Activated CD4-positive, alpha-beta T cell treated with anti-CD3 and anti-CD28 coated beads, Interleukin-2, amount 50 U/mL, for 16 hours (primary cell): ENCODE measurements at regions not wholly inside any gene's neighbourhood (a gene's known extent, or its start where the extent isn't known, plus 50 kb on each side); places are given as distances from the start of the nearest gene placed in this dataset.
A peak's percentile ranks its signal among the peaks of the same experiment; 100 is the strongest.

Experiments
- DNase-seq: peaks from one replicate; pipeline ENCODE4 v3.0.0-alpha.2; 2020

GRCh38 chr18:44079606-44080005, 601.1 kb upstream of the SETBP1 start:
- no peak for DNase-seq

GRCh38 chr18:44080054-44080453, 600.6 kb upstream of the SETBP1 start:
- DNase-seq: no peak

- DNase-seq: no peak
Observed at GRCh38 chr18:44089732-44090131, 591.0 kb upstream of the SETBP1 start.

- no peak for DNase-seq
Observed at GRCh38 chr18:44090453-44090852, 590.2 kb upstream of the SETBP1 start.

GRCh38 chr18:44093253-44093652, 587.4 kb upstream of the SETBP1 start:
- DNase-seq: no peak

GRCh38 chr18:44096016-44096415, 584.7 kb upstream of the SETBP1 start:
- DNase-seq: no peak

- DNase-seq: no peak
Observed at GRCh38 chr18:44098551-44099098, 582.1 kb upstream of the SETBP1 start.

- DNase-seq: no peak
Observed at GRCh38 chr18:44107187-44107586, 573.5 kb upstream of the SETBP1 start.

GRCh38 chr18:44111337-44111736, 569.4 kb upstream of the SETBP1 start:
- no peak for DNase-seq

GRCh38 chr18:44117821-44118220, 562.9 kb upstream of the SETBP1 start:
- no peak for DNase-seq

GRCh38 chr18:44119607-44120006, 561.1 kb upstream of the SETBP1 start:
- DNase-seq: no peak

- no peak for DNase-seq
Observed at GRCh38 chr18:44123743-44124142, 556.9 kb upstream of the SETBP1 start.

GRCh38 chr18:44125446-44125845, 555.2 kb upstream of the SETBP1 start:
- no peak for DNase-seq

GRCh38 chr18:44126598-44126997, 554.1 kb upstream of the SETBP1 start:
- no peak for DNase-seq

GRCh38 chr18:44128365-44128764, 552.3 kb upstream of the SETBP1 start:
- no peak for DNase-seq

- peak; percentile 12 for DNase-seq
Observed at GRCh38 chr18:44130376-44130942, 550.2 kb upstream of the SETBP1 start.

- no peak for DNase-seq
Observed at GRCh38 chr18:44133483-44133882, 547.2 kb upstream of the SETBP1 start.

- DNase-seq: no peak
Observed at GRCh38 chr18:44134447-44134846, 546.2 kb upstream of the SETBP1 start.

GRCh38 chr18:44135741-44136140, 544.9 kb upstream of the SETBP1 start:
- no peak for DNase-seq

- DNase-seq: no peak
Observed at GRCh38 chr18:44136326-44136725, 544.4 kb upstream of the SETBP1 start.

GRCh38 chr18:44143072-44143471, 537.6 kb upstream of the SETBP1 start:
- DNase-seq: no peak

GRCh38 chr18:44149706-44150105, 531.0 kb upstream of the SETBP1 start:
- DNase-seq: no peak

- no peak for DNase-seq
Observed at GRCh38 chr18:44153981-44154380, 526.7 kb upstream of the SETBP1 start.

- no peak for DNase-seq
Observed at GRCh38 chr18:44156126-44156525, 524.6 kb upstream of the SETBP1 start.

GRCh38 chr18:44156776-44157335, 523.8 kb upstream of the SETBP1 start:
- no peak for DNase-seq
